Hematopoietic multipotent progenitor cell treated with erythropoietin and hydrocortisone succinate and interleukin-3 and kit ligand, for 4 days (in vitro differentiated cells): ENCODE measurements at regions not wholly inside any gene's neighbourhood (a gene's known extent, or its start where the extent isn't known, plus 50 kb on each side); places are given as distances from the start of the nearest gene placed in this dataset.

Source experiments
- DNase-seq: peaks from one replicate; pipeline ENCODE4 v3.0.0-alpha.2; 2015

DNA sequence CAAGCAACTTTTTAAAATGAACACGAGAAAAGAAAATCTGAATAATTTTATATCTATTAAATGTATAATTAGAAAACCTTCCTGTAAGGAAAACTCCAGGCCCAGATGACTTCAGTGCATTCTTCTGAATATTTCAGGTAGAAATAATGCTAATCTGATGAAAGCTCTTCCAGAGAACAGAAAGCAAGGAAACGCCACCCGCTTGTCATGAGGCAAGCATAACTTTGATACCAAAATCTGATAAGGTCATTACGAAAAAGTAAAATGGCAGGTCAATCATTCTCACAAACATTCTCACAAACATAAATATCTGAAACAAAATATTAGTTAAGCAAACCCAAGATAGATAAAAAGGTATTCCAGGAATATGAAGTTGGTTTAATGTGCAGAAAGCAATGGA lies 60.6 kb upstream of the PCSK6 start:
- no peak for DNase-seq

DNA sequence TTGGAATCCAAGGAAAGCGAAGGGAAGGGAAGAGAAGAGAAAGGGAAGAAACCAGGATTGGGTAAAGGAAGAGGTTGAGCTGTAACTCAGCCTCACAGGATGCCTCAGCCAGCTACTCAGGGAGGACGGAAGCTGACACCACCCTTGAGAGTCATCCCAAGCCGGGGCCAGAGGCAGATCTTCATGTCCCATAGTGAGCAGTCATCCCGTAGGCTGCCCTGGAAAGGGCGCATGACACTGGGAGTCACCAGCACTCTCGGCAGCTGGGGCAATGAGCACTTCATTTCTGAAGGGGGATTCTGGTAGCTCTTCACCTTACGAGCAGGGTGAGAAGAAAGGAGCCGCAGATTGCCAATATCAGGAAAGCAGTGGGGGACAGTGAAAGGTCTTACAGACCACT lies 60.1 kb upstream of the PCSK6 start:
- no peak for DNase-seq

DNA sequence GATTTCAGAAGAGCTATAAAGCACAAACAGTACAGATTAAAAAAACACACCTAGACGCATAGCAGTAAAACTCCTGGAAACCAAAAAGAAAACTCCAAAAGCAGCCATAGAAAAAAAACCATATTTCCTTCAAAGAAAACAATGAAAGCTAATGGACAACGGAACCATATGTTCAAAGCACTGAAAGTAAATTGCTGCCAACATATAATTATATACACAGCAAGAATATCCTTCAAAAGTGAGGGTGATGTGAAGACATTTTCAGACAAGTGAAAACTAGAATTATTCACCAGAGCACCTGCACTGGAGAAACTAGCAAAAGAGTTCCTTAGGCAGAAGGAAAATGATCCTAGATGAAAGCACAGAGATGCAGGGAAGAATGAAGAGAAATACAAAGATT lies 58.2 kb upstream of the PCSK6 start:
- DNase-seq: no peak

DNA sequence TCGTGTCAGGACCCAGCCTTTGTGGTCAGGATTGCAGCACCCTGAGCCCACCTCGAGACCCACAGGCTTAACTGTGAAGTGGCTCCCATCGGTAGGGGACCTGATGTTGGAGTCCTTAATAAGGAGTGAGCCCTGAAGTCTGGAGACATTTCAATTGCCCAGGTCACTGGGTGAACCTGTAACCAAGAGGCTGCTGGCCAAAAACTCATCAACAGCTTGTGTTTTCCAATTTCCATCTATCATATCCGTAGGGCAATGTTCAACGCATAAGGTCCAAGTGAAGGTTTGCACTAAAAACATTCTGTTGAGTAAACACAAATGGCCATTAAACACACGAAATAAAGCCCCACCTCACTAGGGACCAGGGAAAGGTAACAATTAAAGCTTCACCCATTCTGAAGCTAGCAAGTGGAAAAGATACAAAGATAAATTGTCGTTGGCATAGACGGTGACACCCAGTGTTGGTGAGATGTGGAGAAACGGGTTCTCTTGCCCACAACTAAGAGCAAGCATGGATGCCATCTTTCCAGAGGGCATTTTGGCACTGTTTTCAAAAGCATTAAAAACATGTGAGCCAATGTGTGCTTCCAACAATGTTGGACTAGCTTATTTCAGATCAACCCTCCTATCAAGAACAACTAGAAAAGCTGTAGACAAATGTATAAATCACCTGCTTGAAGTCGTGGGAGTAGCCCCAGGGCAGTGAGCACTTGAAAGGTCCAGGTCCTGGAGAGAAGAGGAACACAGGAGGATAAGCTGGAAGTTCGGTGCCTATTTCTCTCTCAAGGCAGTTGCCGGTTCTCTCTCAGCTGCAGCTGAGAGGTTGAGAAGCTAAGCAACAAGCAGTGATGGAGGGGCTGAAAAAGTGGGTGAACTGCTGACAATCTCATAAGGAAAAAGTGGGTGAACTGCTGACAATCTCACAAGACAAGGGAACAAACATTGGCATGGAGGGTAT lies 56.3 kb upstream of the PCSK6 start:
- DNase-seq: no peak

DNA sequence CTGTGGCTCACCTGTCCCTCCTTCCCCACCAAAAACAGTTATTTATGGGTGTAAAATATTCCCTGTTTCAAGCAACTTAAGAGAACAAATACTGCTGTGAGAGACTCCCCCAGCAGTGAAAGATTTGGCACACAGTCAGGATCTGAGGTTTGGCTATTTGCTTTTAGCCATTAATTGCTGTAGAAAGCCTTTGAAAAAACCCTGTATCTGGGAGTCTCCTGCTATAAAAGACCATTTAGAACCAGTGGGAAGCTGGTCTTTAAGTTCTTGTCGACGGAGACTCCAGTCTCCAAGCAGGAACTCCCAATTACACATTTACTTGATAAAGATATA lies 55.1 kb upstream of the PCSK6 start:
- no peak for DNase-seq

DNA sequence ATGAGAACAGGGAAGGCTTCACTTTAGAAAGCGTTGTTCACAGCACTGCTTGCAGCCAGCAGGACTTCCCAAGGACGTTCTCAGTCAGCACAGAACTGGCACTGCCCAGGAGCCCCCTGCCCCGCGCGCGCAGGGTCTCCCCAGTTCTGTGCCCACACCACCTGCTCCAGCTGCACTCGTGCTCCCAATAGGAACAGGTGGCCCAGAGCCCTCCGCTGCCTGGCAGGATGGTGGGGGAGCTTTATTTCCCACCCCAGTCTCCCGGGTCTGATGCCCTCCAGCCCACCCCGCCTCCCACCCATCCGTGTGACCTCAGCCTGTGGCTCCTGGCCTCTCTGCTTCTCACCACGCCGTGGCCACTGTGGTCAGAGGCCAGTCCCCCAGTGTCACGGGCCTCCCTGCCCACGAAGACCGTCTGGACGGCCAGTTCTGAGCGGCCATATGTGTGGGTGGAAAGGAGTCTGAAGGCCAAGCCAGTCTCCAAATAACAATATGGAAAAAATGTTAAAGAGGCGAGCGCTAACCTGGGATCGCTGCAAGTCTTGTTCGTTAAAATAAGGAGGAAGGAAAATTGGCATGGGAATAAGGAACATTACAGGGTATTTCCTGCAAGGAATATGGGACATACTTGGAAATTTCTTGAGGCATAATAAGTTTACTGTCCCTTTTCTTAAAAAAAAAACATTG lies 54.6 kb upstream of the PCSK6 start:
- no peak for DNase-seq

DNA sequence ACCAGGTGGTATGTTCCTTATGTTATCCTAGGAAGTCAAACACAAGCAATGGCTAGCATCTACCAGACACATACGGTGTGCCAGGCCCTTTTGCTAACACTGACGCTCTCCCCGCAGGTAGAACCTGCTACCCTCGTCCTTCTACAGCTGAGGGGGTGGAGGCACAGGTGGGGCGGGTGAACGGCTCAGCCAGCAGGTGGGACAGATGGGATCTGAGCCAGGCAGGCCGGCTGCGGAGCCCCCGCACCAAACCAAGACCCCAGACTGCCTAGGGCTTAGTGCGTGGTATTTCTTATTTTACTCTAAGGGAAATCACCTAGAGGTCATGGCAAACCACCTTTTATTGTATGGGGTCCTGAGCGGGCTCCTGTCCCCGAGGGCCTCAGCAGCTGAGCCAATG lies 53.9 kb upstream of the PCSK6 start:
- DNase-seq: no peak

DNA sequence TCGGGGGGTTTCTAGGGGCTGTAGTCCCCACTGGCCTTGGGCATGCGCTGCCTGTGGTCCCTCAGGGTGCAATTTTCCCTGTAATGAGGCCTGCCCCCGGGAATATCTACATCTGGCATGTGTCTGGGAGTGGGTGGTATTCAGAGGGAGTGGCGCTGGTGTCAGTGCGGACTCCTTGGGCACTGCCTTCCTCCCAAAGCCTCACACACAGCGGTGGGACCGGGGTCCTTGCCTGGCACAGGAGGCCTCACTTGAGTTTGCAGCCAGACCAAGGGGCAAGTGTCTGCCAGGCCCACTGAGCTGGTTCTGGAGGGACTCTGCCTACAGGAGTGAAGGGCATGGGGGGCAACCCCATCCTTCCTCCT lies 53.5 kb upstream of the PCSK6 start:
- no peak for DNase-seq

DNA sequence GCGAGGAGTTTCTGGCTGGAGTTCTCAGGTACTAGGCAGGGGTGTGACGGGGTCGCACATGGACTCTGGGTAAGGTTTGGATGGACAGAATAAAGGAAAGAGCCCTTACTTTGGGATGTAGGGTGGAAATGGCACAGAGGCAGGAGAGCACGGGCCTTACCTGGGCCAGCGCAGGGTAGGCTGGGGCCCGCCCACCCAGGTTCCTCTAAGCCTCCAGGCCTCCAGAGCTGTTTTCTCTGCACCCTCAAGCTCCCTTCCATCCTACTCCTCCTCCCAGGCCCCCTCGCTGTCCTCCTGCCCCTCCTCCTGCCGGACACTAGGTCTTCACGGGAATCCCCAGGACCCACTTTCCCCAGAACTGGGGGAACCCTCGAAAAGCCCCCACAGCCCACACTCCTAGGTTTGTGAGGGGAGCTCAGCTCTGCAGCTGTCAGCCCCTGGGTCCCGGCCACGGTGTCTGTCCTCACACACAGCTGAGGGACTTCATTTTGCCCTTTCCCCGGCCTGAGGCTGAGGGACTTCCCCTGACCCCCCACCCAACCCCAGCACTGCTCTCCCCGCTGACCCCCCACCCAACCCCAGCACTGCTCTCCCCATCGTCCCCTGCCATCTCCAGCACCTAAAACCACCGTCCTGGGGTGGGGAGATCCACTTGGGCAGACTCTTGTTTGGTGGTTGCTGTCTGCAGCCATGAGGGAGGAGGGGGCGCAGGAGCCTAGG lies 53.0 kb upstream of the PCSK6 start:
- no peak for DNase-seq

DNA sequence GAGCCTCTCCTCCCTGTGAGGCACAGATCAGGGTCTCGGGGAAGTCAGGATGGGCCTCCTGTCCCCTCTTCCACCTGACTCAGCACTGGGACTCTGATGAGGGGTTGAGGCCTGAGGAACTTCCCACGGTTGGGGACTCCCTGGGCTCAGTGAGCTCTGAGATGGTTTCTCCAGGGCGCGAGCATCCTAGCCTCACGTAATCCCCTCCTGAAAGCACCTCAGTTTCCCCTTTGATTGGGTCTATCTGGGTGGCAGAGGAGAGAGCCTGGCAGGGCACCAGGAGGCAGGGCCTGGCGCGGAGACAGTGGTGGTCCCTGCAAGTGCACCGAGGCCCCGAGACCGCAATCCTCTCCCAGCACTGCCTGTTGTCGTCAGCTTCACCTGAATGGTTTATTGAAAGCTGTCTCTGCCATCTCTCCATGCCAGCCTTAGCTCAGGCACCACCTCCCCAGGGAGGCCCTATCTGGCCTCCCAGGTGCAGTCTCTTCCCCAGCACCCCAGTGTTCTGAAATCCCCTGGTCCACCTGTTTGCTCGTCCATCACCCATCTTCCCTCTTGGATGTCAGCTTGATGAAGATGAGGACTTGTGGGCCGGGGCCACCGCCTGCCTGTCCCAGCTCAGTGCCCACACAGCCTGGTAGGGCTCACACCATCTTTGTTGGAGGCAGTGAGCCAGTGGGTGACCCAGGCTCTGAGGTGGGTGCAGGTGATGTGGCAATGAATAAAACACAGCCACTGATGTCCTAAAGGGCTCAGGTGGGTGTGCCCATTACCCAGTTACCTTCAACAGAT lies 52.2 kb upstream of the PCSK6 start:
- no peak for DNase-seq

DNA sequence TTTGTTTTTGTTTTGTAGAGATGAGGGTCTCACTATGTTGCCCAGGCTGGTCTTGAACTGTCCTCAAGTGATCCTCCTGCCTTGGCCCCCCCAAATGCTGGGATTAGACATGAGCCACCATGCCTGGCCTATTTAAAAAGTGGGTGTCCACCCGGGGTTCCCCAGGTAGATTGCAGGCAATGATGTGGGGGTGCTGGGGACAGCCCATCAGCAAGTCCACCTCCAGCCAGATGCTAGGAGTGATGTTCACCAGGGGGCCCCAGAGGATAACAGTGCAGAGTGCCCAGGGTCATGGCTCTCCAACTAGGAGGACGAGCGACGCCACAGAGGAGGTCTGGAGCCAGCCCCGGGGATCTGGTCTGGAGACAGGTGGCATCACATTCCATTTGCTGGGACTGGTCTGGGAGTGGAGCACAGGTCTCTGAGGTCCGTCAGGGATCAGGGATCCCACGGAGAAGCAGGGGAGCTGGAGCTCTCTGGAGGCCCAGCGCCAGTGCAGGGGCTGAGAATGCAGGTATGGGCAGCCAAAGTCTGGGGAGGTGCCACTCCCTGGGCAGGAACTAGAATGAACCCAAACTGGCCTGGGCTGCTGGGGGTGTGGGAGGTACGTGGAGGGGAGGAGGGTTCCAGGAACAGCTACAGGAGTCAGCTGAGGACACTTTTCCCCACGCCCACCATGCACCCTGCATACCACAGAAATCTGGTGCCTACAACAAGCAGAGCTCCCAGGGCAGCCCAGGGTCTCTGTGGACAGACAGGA lies 51.2 kb upstream of the PCSK6 start:
- DNase-seq: no peak

DNA sequence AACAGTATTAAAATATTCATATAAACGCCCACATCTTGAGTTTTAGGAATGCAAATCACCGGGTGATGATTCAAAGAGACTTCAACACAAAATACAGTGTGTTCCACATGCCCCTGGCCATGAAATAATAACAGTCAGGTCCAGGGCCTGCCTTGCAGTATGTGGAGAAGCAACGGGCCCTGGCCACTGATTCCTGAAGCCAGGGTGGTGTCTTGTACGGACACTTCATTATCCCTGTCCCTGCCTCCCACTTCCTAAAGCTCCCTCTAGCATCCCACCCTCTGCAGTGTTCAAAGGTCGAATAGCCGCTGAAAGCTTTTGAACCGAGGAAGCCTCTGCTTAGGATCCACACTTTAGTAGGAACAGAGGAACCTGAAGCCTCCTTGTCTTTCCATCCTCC lies 50.4 kb upstream of the PCSK6 start:
- DNase-seq: no peak

DNA sequence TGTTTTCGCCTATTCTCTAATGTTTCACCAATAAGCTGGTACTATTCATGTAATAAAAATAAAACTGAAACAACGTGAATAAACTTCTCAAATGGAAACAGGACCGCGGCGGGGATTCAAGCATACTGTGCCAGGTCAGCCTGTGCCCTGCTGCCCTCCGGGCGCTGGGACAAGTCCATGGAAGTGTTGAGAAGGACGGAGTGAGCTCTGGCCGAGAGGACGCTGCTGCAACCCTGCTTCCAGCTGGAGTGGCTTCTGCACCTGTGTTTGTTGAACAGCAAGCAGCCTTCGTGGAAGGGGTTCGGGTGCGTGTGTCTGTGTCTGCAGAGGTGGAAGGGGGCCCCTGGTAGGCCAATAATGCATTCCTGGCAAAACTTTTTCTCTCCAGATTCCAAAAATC lies 50.0 kb upstream of the PCSK6 start:
- DNase-seq: no peak
